ENCODE measurements at regions not wholly inside any gene's neighbourhood (a gene's known extent, or its start where the extent isn't known, plus 50 kb on each side); places are given as distances from the start of the nearest gene placed in this dataset.

GRCh38 chr3:25097023-25097422 lies 331.0 kb upstream of the RARB start:
- no peak for ATAC-seq
- intact Hi-C loops (cut with micrococcal nuclease; ENCODE audit: unreplicated experiment), result no loop called here
- TF ChIP-seq TCF7L2 (IDR thresholded peaks at IDR 0.05; ENCODE audit: low read depth, low read length), result no peak
- TF ChIP-seq CTCF (IDR thresholded peaks at IDR 0.05), result no peak
- TF ChIP-seq REST (IDR thresholded peaks at IDR 0.05; ENCODE audit: insufficient read depth in 1 of 2, low read depth in 2 of 2, low read length in 1 of 2), result no peak
- TF ChIP-seq POLR2AphosphoS5 (IDR thresholded peaks at IDR 0.05; ENCODE audit: low read depth, low read length), result no peak
- no peak for TF ChIP-seq SIN3A (IDR thresholded peaks at IDR 0.05; ENCODE audit: borderline replicate concordance, insufficient read depth, low read depth, low read length)
- no peaks in the 10 kb centered on the region for H3K27me3 ChIP-seq (ENCODE audit: control insufficient read depth, insufficient read depth, low read length)
- H3K36me3 ChIP-seq (ENCODE audit: control insufficient read depth, insufficient read depth, low read length), result no peaks in the 10 kb centered on the region
- H3K27ac ChIP-seq (ENCODE audit: low read length), result no peak overlapping the region
- H3K9me3 ChIP-seq (ENCODE audit: control insufficient read depth, insufficient read depth, low read depth, low read length), result no peaks in the 10 kb centered on the region
- H3K4me1 ChIP-seq (ENCODE audit: control insufficient read depth, insufficient read depth, low read length), result no peaks in the 10 kb centered on the region
- ChIA-PET CTCF (no interaction called here), POLR2A (no interaction called here)
- no peak for DNase-seq (ENCODE audit: low read depth, low spot score)
- BruUV-seq (replicated peaks), result no TSS peak
- no peak overlapping the region for H3K4me3 ChIP-seq (ENCODE audit: low read depth in 2 of 2, low read length in 2 of 2)
- in situ Hi-C loops (cut with HindIII; ENCODE audit: low pct_unique_long_range_greater_than_20kb, low sequenced_read_pairs), result no loop called here

GRCh38 chr3:25099666-25100065 lies 328.4 kb upstream of the RARB start:
- intact Hi-C loops (cut with micrococcal nuclease; ENCODE audit: unreplicated experiment) (no loop called here), in situ Hi-C loops (cut with HindIII; ENCODE audit: low pct_unique_long_range_greater_than_20kb, low sequenced_read_pairs) (no loop called here)
- ATAC-seq (no peak), DNase-seq (ENCODE audit: low read depth, low spot score) (no peak)
- no peaks in the 10 kb centered on the region for H3K9me3 ChIP-seq (ENCODE audit: control insufficient read depth, insufficient read depth, low read depth, low read length)
- H3K27ac ChIP-seq (ENCODE audit: low read length), result no peak overlapping the region
- TF ChIP-seq CTCF (IDR thresholded peaks at IDR 0.05) (no peak), TCF7L2 (IDR thresholded peaks at IDR 0.05; ENCODE audit: low read depth, low read length) (no peak), POLR2AphosphoS5 (IDR thresholded peaks at IDR 0.05; ENCODE audit: low read depth, low read length) (no peak)
- ChIA-PET CTCF (no interaction called here), POLR2A (no interaction called here)
- no peaks in the 10 kb centered on the region for H3K27me3 ChIP-seq (ENCODE audit: control insufficient read depth, insufficient read depth, low read length)
- H3K36me3 ChIP-seq (ENCODE audit: control insufficient read depth, insufficient read depth, low read length), result no peaks in the 10 kb centered on the region
- no peak overlapping the region for H3K4me3 ChIP-seq (ENCODE audit: low read depth in 2 of 2, low read length in 2 of 2)
- H3K4me1 ChIP-seq (ENCODE audit: control insufficient read depth, insufficient read depth, low read length), result no peaks in the 10 kb centered on the region
- BruUV-seq (replicated peaks), result no TSS peak

- no peaks in the 10 kb centered on the region for H3K4me1 ChIP-seq (ENCODE audit: control insufficient read depth, insufficient read depth, low read length)
- H3K36me3 ChIP-seq (ENCODE audit: control insufficient read depth, insufficient read depth, low read length), result no peaks in the 10 kb centered on the region
- intact Hi-C loops (cut with micrococcal nuclease; ENCODE audit: unreplicated experiment) (no loop called here), in situ Hi-C loops (cut with HindIII; ENCODE audit: low pct_unique_long_range_greater_than_20kb, low sequenced_read_pairs) (no loop called here)
- H3K9me3 ChIP-seq (ENCODE audit: control insufficient read depth, insufficient read depth, low read depth, low read length), result no peaks in the 10 kb centered on the region
- H3K4me3 ChIP-seq (ENCODE audit: low read depth in 2 of 2, low read length in 2 of 2), result no peak overlapping the region
- DNase-seq (ENCODE audit: low read depth, low spot score), result no peak
- TF ChIP-seq POLR2AphosphoS5 (IDR thresholded peaks at IDR 0.05; ENCODE audit: low read depth, low read length) (no peak), CTCF (IDR thresholded peaks at IDR 0.05) (no peak), TCF7L2 (IDR thresholded peaks at IDR 0.05; ENCODE audit: low read depth, low read length) (no peak), SIN3A (IDR thresholded peaks at IDR 0.05; ENCODE audit: borderline replicate concordance, insufficient read depth, low read depth, low read length) (no peak), REST (IDR thresholded peaks at IDR 0.05; ENCODE audit: insufficient read depth in 1 of 2, low read depth in 2 of 2, low read length in 1 of 2) (no peak)
- POLR2A ChIA-PET, result no interaction called here
- H3K27ac ChIP-seq (ENCODE audit: low read length), result no peak overlapping the region
- H3K27me3 ChIP-seq (ENCODE audit: control insufficient read depth, insufficient read depth, low read length), result no peaks in the 10 kb centered on the region
- ATAC-seq, result no peak
- CTCF ChIA-PET, result no interaction called here
- BruUV-seq (replicated peaks), result no TSS peak
These were observed 324.7 kb upstream of the RARB start for GRCh38 chr3:25103391-25103790.
